AG04450 (cell line): ENCODE measurements at regions not wholly inside any gene's neighbourhood (a gene's known extent, or its start where the extent isn't known, plus 50 kb on each side); places are given as distances from the start of the nearest gene placed in this dataset.

ENCODE experiments used
- CTCF ChIA-PET: fragments of 300-600, 350-600 bp; formaldehyde crosslinking; extraction: SDS; loops from one replicate; lab custom pipeline; 2022; ENCODE audit warnings: antibody characterized with exemption, inconsistent platforms; lab: Charles Lee
- POLR2A ChIA-PET: fragments of 350-600 bp; formaldehyde crosslinking; extraction: SDS; loops from one replicate; lab custom pipeline; 2021; ENCODE audit warnings: antibody characterized with exemption, inconsistent platforms; lab: Yijun Ruan, JAX
- DNase-seq: peaks from one replicate; pipeline ENCODE4 v3.0.0-alpha.2; 2011; ENCODE audit warnings: low read depth, low spot score
- H3K27ac ChIP-seq: one replicate; pipeline ENCODE4 v1.5.1; 2012; ENCODE audit warnings: low read depth, low read length, control low read depth
- H3K27me3 ChIP-seq: one replicate; pipeline ENCODE4 v1.6.0; 2012; ENCODE audit warnings: low read length; ENCODE audit not compliant: control insufficient read depth, insufficient read depth
- H3K4me3 ChIP-seq: 2 replicates; pipeline ENCODE4 v1.5.1; 2011; ENCODE audit warnings: mild to moderate bottlenecking, low read depth, low read length, control low read depth
- H3K9me3 ChIP-seq: 2 replicates; pipeline ENCODE4 v1.5.1; 2012; ENCODE audit warnings: low read length; ENCODE audit not compliant: control insufficient read depth, insufficient read depth
- CTCF ChIP-seq: IDR thresholded peaks from 2 replicates; pipeline ENCODE4 v1.5.1; 2011; ENCODE audit warnings: low read depth, low read length, control low read depth, inconsistent platforms

DNA sequence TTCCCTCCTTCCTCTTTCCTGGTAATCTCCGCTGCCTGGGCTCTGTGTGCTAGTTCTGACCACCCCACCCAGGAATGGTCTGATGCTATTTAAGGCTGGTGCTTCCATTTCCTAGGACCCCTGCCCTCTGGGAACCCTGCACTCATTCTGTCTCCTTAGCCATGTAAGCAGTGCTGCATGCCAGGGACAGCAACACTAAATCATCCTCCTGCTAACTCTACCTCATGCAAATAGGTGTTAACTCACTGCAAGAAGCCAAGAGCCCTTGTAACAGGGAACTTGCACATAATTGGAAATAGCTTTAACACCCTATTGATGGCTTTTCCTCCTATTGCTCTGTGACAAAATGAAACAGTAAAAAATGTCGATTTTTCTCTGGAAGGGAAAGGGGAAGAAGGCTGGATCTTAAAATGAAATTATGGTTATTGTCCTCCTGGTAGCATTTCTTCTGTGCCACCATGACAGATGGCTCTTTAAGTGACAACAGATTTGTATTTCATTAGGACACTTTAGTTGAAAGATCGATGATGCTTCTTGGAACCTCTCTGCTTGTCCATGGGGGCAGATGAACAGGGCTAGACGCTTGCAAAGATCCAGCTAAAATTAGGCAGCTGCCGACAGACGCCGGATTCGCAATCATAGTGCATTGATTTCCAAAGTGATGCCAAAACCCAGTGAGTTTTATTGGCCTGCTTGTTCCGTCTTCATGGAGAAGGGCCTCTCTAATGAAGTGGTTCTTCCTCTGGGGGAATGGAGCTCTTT, 551.7 kb downstream of the MATN1 start:
- H3K4me3 ChIP-seq: no peak overlapping the region
- H3K9me3 ChIP-seq: no peaks in the 10 kb centered on the region
- no peak for DNase-seq
- H3K27me3 ChIP-seq: no peaks in the 10 kb centered on the region
- ChIA-PET CTCF (no interaction called here), POLR2A (no interaction called here)
- no peak overlapping the region for H3K27ac ChIP-seq
- TF ChIP-seq CTCF: no peak

DNA sequence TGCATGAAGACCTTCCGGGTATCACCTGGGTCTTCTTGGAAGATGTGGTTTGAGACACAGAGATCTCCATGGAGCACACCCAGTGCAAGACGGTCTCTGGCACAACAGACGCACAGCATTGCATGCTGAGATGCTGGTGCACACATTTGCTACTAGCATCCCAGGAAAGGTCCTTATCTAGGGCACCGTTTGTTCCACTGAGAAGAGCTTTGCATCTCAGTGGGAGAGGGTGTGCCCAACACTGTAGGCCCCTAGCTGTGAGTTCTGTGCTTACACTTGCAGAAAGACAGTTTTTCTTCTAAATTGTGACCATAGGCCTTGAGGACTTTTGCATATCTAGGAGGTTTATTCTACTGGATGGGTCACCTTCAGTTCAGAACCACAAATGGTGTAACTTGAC, 554.1 kb downstream of the MATN1 start:
- Histone ChIP-seq H3K4me3 (no peak overlapping the region), H3K27me3 (no peaks in the 10 kb centered on the region), H3K27ac (no peak overlapping the region), H3K9me3 (no peaks in the 10 kb centered on the region)
- POLR2A ChIA-PET: no interaction called here
- TF ChIP-seq CTCF: no peak
- no peak for DNase-seq
- CTCF ChIA-PET: no interaction called here

GRCh38 chr1:30166174-30166573, 557.2 kb downstream of the MATN1 start:
- Histone ChIP-seq H3K27me3 (no peaks in the 10 kb centered on the region), H3K27ac (no peak overlapping the region), H3K9me3 (no peaks in the 10 kb centered on the region; the same call in 1 of the 2 replicates), H3K4me3 (no peak overlapping the region)
- POLR2A ChIA-PET: no interaction called here
- no peak for TF ChIP-seq CTCF
- CTCF ChIA-PET: no interaction called here
- no peak for DNase-seq

DNA sequence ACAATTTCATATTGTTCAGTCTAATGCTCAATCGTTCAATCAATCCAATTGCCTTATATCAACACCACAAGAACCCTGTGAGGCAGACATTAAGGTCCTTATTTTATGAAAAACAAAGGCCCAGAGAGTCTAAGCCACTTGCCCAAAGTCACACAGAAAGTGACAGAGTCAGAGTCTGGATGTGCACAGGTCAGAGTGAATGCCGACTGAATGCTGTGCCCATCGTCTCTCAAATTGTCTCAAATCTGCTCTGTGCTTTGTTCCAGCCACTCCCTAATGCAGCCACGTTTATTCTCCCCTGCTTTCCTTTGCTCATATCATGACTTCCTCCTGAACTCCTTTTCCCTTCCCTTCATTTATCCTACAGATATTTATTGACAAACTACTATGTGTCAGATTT, 558.3 kb downstream of the MATN1 start:
- no peak for DNase-seq
- POLR2A ChIA-PET: no interaction called here
- no peak overlapping the region for H3K27ac ChIP-seq
- H3K9me3 ChIP-seq: no peaks in the 10 kb centered on the region; the same call in 1 of the 2 replicates
- H3K4me3 ChIP-seq: no peak overlapping the region
- TF ChIP-seq CTCF: no peak
- H3K27me3 ChIP-seq: no peaks in the 10 kb centered on the region
- CTCF ChIA-PET: no interaction called here

- H3K27ac ChIP-seq: no peak overlapping the region
- no peak overlapping the region for H3K4me3 ChIP-seq
- no peaks in the 10 kb centered on the region for H3K27me3 ChIP-seq
- TF ChIP-seq CTCF: no peak
- CTCF ChIA-PET: no interaction called here
- H3K9me3 ChIP-seq: no peaks in the 10 kb centered on the region; the same call in 1 of the 2 replicates
- POLR2A ChIA-PET: no interaction called here
- DNase-seq: no peak
These were observed 558.7 kb downstream of the MATN1 start for GRCh38 chr1:30164693-30165092.
